T-helper 2 cell treated with Interferon-gamma antibody and Interleukin-4, amounts not matched to agents 100 ng/mL and 5 ng/mL, for 36 hours (primary cell): ENCODE measurements at regions not wholly inside any gene's neighbourhood (a gene's known extent, or its start where the extent isn't known, plus 50 kb on each side); places are given as distances from the start of the nearest gene placed in this dataset.
"Not testable (repeated sequence)": the region's sequence is repeated elsewhere in the genome, so short reads cannot be mapped to it uniquely, and the experiment has no call there.

ENCODE experiments used
- intact Hi-C: fragments of 100-400 bp; cut with micrococcal nuclease; formaldehyde crosslinking; loops from one replicate; pipeline ENCODE4 v1.15.1; 2023

- intact Hi-C loops: no loop called here
These were observed 712.5 kb upstream of the SLIT2 start for GRCh38 chr4:19539201-19539600.

- intact Hi-C loops: no loop called here
These were observed 717.5 kb upstream of the SLIT2 start for GRCh38 chr4:19534159-19534558.

GRCh38 chr4:19531906-19532848 is 719.5 kb upstream of the SLIT2 start:
- intact Hi-C loops: no loop called here

- intact Hi-C loops: no loop called here
These were observed 727.7 kb upstream of the SLIT2 start for GRCh38 chr4:19523964-19524363.

- intact Hi-C loops: no loop called here
These were observed 728.7 kb upstream of the SLIT2 start for GRCh38 chr4:19522966-19523365.

GRCh38 chr4:19520939-19521520 is 730.7 kb upstream of the SLIT2 start:
- intact Hi-C loops: no loop called here

- intact Hi-C loops: no loop called here
These were observed 737.2 kb upstream of the SLIT2 start for GRCh38 chr4:19514276-19515070.

- intact Hi-C loops: no loop called here
These were observed 739.6 kb upstream of the SLIT2 start for GRCh38 chr4:19512086-19512485.

GRCh38 chr4:19510993-19511392 is 740.7 kb upstream of the SLIT2 start:
- intact Hi-C loops: no loop called here

GRCh38 chr4:19508442-19508841 is 743.3 kb upstream of the SLIT2 start:
- intact Hi-C loops: no loop called here

GRCh38 chr4:19497705-19498104 is 754.0 kb upstream of the SLIT2 start:
- intact Hi-C loops: no loop called here

- intact Hi-C loops: no loop called here
These were observed 754.9 kb upstream of the SLIT2 start for GRCh38 chr4:19496756-19497155.

GRCh38 chr4:19494961-19495360 is 756.7 kb upstream of the SLIT2 start:
- intact Hi-C loops: no loop called here

GRCh38 chr4:19492606-19493005 is 759.1 kb upstream of the SLIT2 start:
- intact Hi-C loops: no loop called here

- intact Hi-C loops: no loop called here
These were observed 765.3 kb upstream of the SLIT2 start for GRCh38 chr4:19486400-19486799.

- intact Hi-C loops: no loop called here
These were observed 772.9 kb upstream of the SLIT2 start for GRCh38 chr4:19478791-19479190.

- intact Hi-C loops: no loop called here
These were observed 778.1 kb upstream of the SLIT2 start for GRCh38 chr4:19473569-19473968.

- intact Hi-C loops: no loop called here
These were observed 779.0 kb upstream of the SLIT2 start for GRCh38 chr4:19472666-19473065.

- intact Hi-C loops: not testable (repeated sequence)
These were observed 781.7 kb upstream of the SLIT2 start for GRCh38 chr4:19470001-19470400.

GRCh38 chr4:19462117-19462516 is 789.6 kb upstream of the SLIT2 start:
- intact Hi-C loops: no loop called here

GRCh38 chr4:19455850-19456602 is 795.7 kb upstream of the SLIT2 start:
- intact Hi-C loops: no loop called here
